ENCODE measurements at regions not wholly inside any gene's neighbourhood (a gene's known extent, or its start where the extent isn't known, plus 50 kb on each side); places are given as distances from the start of the nearest gene placed in this dataset.

DNA sequence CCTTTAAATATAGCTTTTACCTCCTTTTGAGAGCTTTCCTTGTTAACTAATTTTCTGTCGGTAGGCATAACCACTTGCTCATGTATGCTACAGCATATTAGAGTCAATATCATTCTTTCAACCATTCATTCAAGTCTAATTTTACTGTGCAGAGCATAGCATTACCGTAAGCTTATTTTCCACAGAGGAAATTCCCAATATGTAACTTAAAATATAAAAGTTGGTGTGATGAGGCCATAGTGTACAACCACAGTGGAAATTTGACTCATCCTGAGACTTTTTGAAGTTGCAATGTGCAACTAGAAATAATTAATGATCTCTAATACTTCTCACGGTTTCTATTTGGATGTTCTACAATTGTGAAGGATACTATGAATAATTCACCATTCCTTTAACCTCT is 80.6 kb upstream of the KLF6 start:
- Mint-ChIP-seq H3K4me3 (no peak overlapping the region), H3K27ac (no peak overlapping the region), H3K27me3 (no peaks in the 10 kb centered on the region), H3K4me1 (peaks cover 33% of the 10 kb centered on the region), H3K36me3 (ENCODE audit: low read depth) (no peaks in the 10 kb centered on the region), H3K9me3 (no peaks in the 10 kb centered on the region)
- DNase-seq: no peak
- ATAC-seq (ENCODE audit: low read depth): no peak
- TF ChIP-seq, protein P1, sequence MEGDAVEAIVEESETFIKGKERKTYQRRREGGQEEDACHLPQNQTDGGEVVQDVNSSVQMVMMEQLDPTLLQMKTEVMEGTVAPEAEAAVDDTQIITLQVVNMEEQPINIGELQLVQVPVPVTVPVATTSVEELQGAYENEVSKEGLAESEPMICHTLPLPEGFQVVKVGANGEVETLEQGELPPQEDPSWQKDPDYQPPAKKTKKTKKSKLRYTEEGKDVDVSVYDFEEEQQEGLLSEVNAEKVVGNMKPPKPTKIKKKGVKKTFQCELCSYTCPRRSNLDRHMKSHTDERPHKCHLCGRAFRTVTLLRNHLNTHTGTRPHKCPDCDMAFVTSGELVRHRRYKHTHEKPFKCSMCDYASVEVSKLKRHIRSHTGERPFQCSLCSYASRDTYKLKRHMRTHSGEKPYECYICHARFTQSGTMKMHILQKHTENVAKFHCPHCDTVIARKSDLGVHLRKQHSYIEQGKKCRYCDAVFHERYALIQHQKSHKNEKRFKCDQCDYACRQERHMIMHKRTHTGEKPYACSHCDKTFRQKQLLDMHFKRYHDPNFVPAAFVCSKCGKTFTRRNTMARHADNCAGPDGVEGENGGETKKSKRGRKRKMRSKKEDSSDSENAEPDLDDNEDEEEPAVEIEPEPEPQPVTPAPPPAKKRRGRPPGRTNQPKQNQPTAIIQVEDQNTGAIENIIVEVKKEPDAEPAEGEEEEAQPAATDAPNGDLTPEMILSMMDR (IDR thresholded peaks at IDR 0.05): no peak
- ChIA-PET CTCF (no interaction called here), POLR2A (interaction anchor here (0.6 to 2.0 kb wide), 4 partner anchors 13 to 81 kb away, joined by 3 to 19 read pairs (median 6); partner anchors contain the start of gene KLF6)
- intact Hi-C loops (cut with micrococcal nuclease): loop anchor here (1.0 kb wide), 1 partner anchor 13 kb away; no protein-coding TSS in a partner anchor

DNA sequence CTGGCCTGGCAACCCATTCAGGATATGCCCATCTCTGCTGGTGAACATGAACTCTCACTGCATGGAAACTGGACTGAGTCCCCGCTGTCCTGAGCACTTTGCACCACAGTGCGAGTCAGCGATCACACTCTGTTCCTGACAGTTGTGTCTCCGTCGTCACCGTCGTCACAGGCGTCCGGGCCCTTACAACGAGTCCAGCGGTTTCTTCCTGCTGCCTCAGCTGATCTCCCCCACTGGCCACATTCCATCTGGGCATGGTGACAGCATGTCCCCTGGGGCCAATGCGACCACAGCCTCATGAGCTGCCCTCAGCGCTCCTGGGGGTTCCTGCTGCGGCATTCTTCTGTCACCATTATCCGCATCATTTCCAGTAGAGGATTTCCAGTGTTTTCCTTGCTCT is 76.8 kb upstream of the KLF6 start:
- H3K9me3 Mint-ChIP-seq: no peaks in the 10 kb centered on the region
- DNase-seq (no peak), ATAC-seq (ENCODE audit: low read depth) (no peak)
- H3K27ac Mint-ChIP-seq: no peak overlapping the region
- CTCF ChIA-PET: no interaction called here
- intact Hi-C loops (cut with micrococcal nuclease): no loop called here
- no peaks in the 10 kb centered on the region for H3K36me3 Mint-ChIP-seq (ENCODE audit: low read depth)
- TF ChIP-seq, protein P1 (IDR thresholded peaks at IDR 0.05): no peak
- H3K4me1 Mint-ChIP-seq: peaks cover 13% of the 10 kb centered on the region
- H3K4me3 Mint-ChIP-seq: no peak overlapping the region
- POLR2A ChIA-PET: no interaction called here
- H3K27me3 Mint-ChIP-seq: no peaks in the 10 kb centered on the region

DNA sequence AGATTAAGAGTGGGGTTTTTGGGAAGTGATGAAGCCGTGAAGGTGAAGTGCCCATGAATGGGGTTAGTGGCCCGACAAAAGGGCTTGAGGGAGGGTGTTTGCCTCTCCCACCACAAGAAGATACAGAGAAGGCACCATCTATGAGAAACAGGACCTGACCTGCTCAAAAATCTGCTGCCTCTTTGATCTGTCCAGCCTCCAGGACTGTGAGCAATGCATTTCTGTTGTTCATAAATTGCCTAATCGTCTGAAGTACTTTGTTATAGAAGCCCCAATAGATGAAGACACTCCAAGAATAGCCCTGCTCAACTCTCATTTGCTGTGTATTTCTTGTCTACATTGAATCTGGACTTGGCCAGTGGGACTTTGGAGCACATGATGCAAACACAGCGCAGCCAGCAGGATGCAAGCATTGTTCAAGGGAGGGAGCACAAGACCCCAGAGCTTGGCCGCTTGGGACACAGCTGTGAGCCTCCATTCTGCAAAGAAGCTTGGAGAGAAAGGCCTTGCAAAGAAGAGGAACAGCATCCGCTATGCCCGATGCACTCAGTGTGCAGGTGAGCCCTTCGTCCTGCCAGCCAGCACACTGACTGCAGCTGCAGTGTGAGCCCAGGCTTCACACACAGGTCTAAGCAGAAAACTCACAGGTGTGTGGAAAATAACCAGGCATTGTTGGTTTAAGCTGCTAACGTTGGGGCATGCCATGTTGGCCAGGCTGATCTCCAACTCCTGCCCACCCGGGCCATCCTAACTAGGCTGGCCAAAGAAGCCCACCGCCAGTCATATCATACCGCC is 73.2 kb upstream of the KLF6 start:
- DNase-seq (no peak), ATAC-seq (ENCODE audit: low read depth) (no peak)
- no peaks in the 10 kb centered on the region for H3K36me3 Mint-ChIP-seq (ENCODE audit: low read depth)
- no peaks in the 10 kb centered on the region for H3K9me3 Mint-ChIP-seq
- TF ChIP-seq, protein P1 (IDR thresholded peaks at IDR 0.05): no peak
- no peaks in the 10 kb centered on the region for H3K27me3 Mint-ChIP-seq
- H3K4me1 Mint-ChIP-seq: peaks cover 4% of the 10 kb centered on the region
- ChIA-PET POLR2A (interaction anchor here (1.2 kb wide), 1 partner anchor 73 kb away, joined by 3 read pairs; the partner anchor contains the start of gene KLF6), CTCF (no interaction called here)
- no peak overlapping the region for H3K4me3 Mint-ChIP-seq
- intact Hi-C loops (cut with micrococcal nuclease): no loop called here
- no peak overlapping the region for H3K27ac Mint-ChIP-seq

DNA sequence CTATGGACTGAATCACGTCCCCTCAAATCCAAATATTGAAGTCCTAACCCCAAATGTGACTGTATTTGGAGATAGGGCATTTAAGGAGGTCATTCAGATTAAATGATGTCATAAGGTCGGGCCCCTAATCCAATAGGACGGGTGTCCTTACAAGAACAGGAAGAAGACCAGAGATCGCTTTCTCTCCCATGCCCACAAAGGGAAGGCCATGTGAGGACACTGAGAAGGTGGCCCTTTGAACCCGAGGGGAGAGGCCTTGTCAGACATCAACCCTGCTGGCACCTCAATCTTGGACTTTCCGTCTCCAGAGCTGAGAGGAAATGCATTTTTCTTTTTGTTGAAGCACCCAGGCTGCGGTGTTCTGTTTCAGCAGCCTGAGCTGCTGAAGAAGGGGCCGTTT is 72.3 kb upstream of the KLF6 start:
- POLR2A ChIA-PET: no interaction called here
- Mint-ChIP-seq H3K27me3 (no peaks in the 10 kb centered on the region), H3K4me1 (peaks cover 11% of the 10 kb centered on the region), H3K36me3 (ENCODE audit: low read depth) (no peaks in the 10 kb centered on the region), H3K4me3 (no peak overlapping the region), H3K27ac (no peak overlapping the region), H3K9me3 (no peaks in the 10 kb centered on the region)
- intact Hi-C loops (cut with micrococcal nuclease): no loop called here
- DNase-seq (no peak), ATAC-seq (ENCODE audit: low read depth) (no peak)
- CTCF ChIA-PET: no interaction called here
- TF ChIP-seq, protein P1 (IDR thresholded peaks at IDR 0.05): no peak

DNA sequence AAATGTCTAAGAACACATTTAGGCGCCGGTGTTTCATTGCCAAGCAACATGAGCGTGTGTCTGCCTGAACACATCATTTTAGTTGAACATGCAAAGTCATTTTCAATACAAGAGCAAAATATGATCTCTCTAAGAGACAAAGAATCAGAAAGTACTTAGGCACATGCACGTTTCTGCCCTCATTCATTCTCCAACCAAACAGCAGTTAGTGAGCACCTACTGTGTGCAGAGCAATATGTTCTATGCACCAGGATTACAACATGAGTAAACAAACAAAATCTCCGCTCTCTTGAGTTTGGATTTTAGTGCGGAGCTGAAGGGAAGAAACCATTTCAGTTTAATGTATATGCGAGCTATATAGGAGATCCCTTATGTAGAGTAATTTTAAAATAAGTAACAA is 71.6 kb upstream of the KLF6 start:
- ATAC-seq (ENCODE audit: low read depth) (no peak), DNase-seq (no peak)
- Mint-ChIP-seq H3K36me3 (ENCODE audit: low read depth) (no peaks in the 10 kb centered on the region), H3K4me3 (no peak overlapping the region), H3K9me3 (no peaks in the 10 kb centered on the region), H3K27me3 (no peaks in the 10 kb centered on the region), H3K27ac (no peak overlapping the region), H3K4me1 (peaks cover 19% of the 10 kb centered on the region)
- ChIA-PET POLR2A (no interaction called here), CTCF (no interaction called here)
- intact Hi-C loops (cut with micrococcal nuclease): no loop called here
- TF ChIP-seq, protein P1 (IDR thresholded peaks at IDR 0.05): no peak
